Frontal cortex (tissue), 4 donors: ENCODE measurements at regions not wholly inside any gene's neighbourhood (a gene's known extent, or its start where the extent isn't known, plus 50 kb on each side); places are given as distances from the start of the nearest gene placed in this dataset. TPM values are rescaled to one million over a fixed set of nuclear protein-coding genes. Genes with fewer than 3 reads are reported as not detected.
"Not testable (repeated sequence)": the region's sequence is repeated elsewhere in the genome, so short reads cannot be mapped to it uniquely, and the experiment has no call there.

Experiments
- DNase-seq, 2 donors: peaks; one replicate each; pipeline ENCODE4 v3.0.0; 2012; ENCODE audit warnings: low spot score in 2 of 2
- FAIRE-seq: peaks from 2 replicates; lab custom pipeline; 2012; peaks lifted over from hg19 to GRCh38; lab: Jason Lieb, UNC
- small RNA-seq: library from RNA; depleted of rRNA; stranded (forward); fragments of <200 nt; gene quantifications from one replicate; pipeline ENCODE3, GENCODE V24; 2014
- donor health status: control.
- donor health status: control.
- donor health status: control.

DNA sequence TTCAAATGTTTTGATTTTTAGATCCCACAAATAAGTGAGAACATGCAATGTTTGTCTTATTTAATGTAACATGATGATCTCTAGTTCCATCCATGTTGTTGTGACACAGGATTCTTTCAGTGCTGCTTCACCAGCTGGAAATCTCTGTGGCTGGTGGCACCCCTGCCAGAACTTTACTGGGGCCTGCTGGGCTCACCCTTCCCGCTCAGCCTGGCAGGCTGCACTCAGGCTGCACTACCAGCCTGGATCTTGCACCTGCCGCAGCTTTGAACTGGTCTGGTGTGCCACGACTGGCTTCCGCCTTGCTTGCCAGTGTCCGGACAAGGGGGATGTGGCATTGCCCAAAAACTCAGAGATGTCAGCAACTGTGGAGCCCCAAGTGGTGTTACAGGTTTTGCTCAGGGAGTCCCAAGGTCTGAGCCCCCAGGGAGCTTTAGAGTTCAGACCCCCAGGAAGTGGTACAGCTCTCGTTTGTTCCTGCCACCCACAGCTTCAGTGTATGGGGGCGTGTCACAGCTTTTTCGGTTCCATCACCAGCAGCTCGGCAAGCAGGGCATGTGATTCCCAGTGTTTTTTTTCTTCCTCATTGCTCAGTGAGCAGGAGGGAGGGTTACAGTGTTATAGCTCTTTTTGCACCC, 72.3 kb upstream of the SYNCRIP start:
- no peak for FAIRE-seq
- no peak for DNase-seq

DNA sequence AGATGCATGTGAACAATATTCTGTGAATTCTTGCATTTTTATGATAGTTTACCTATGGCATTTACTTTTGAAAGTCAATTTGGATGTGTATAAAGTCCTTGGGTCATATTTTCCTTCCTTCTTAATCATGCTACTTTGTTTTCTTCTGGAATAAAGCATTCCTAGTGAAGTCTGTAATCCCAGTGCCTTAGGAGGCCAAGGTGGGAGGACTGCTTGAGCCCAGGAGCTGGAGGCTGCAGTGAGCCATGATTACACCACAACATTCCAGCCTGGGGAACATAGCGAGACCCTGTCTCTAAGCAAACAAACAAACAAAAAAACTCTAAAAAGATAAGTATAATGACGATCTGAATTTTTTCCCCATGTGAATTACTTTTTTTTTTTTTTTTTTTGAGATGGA, 69.7 kb upstream of the SYNCRIP start:
- no peak for FAIRE-seq
- DNase-seq: no peak

DNA sequence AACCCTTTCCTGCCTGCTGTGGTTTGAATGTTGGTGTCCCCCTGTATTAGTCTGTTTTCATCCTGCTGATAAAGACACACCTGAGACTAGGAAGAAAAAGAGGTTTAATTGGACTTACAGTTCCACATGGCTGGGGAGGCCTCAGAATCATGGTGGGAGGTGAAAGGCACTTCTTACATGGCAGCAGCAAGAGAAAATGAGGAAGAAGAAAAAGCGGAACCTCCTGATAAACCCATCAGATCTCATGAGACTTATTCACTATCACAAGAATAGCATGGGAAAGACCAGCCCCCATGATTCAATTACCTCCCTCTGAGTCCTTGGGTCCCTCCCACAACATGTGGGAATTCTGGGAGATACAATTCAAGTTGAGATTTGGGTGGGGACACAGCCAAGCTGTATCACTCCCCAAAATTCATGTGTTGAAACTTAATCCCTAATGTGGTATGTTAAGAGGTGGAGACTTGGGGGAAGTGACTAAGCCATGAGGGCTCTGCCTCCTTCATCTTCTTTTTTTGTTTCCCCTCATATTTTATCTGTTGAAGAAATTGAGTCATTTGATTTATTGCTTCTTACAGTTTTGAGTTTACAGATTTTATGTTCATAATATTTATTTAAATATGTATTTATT, 64.9 kb upstream of the SYNCRIP start:
- FAIRE-seq, DNase-seq: not testable (repeated sequence)

DNA sequence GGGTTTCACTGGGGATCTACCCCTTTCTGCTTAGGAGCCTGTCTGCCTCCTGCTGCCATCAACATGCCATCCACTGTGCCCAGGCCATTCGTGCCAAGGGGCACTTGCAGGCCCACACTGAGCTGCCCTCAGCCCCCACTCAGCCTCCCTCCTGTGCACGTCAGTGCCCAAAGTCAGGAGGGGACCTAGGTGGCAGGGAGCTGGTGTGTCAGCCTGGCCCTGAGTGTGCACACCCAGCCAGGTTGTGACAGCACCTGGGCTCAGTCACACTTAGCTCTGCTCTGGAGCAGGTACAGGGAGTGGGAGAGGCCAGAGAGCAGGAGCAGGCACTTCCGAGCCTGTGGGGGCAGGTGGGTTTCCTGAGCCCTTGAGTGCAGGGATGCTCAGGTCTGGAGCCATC, 63.6 kb upstream of the SYNCRIP start:
- no peak for FAIRE-seq

DNA sequence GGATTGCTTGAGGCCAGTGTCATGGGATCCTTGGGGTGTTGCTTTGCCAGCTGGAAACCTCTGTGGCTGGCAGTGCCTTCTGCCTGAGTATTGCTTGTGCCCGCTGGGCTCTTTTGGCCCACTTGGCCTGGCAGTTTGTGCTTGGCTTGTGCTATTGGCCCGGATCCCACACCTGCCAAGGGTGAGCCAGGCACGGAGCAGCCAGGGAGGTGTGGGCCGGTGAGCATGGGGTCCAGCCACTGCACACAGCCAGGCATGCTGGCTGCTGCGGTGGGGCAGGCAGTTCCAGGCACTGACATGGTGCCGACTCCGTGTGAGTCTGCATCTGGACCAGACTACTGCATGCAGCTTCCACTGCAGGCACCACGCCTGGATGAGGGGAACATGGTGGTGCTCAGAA, 62.5 kb upstream of the SYNCRIP start:
- no peak for DNase-seq
- FAIRE-seq: no peak

More for the DNA sequence above, 63.6 kb upstream of the SYNCRIP start:
- DNase-seq: no peak

DNA sequence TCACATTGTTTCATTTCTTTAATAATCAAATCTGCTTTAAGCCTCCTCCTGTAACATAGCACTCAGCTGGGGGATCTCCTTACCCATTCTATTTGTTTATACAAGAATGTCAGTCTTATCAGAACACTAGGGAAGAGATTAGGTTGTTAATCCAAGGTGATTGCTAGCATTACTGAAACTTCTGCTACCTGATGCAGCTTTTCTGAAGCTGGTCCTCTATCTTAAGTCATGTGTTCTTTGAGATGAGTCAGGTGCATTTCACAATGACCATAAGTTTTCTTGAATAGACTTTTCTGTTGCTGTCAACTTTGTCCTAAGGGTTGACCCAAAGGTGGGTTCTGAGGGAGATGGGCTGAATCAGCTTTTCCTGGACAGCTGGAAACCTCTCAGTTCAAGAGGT, 60.7 kb upstream of the SYNCRIP start:
- FAIRE-seq: no peak

More for the DNA sequence above, 60.7 kb upstream of the SYNCRIP start:
- no peak for DNase-seq

Small RNA genes lying in the stretch of these regions (small RNA-seq; reads per million reads assigned to genes)
- gene RF00019 (not detected), gene RN7SL643P (0.15 reads per million), gene RNU4-12P (not detected), gene RNU4-72P (not detected), gene SMIM11P1 (not detected)
